KMS-11 (cell line): ENCODE measurements at regions not wholly inside any gene's neighbourhood (a gene's known extent, or its start where the extent isn't known, plus 50 kb on each side); places are given as distances from the start of the nearest gene placed in this dataset.

ENCODE experiments used
- H2AFZ ChIP-seq: fragments of 200-600 bp; sonication (generic); 2 replicates; pipeline ENCODE4 v1.6.1; 2016; ENCODE audit warnings: antibody characterized with exemption, mixed run types, low read depth
- H3K27ac ChIP-seq: fragments of 200-600 bp; sonication (generic); 2 replicates; pipeline ENCODE4 v1.6.1; 2016; ENCODE audit warnings: mild to moderate bottlenecking, mixed run types
- H3K27me3 ChIP-seq: fragments of 200-600 bp; sonication (generic); 2 replicates; pipeline ENCODE4 v1.6.1; 2017; ENCODE audit warnings: mild to moderate bottlenecking, low read depth, mixed run types, moderate library complexity; ENCODE audit not compliant: insufficient read depth
- H3K36me3 ChIP-seq: fragments of 200-600 bp; sonication (generic); 2 replicates; pipeline ENCODE4 v1.6.1; 2017; ENCODE audit warnings: mild to moderate bottlenecking, mixed run types; ENCODE audit not compliant: insufficient read depth
- H3K4me1 ChIP-seq: fragments of 200-600 bp; sonication (generic); 2 replicates; pipeline ENCODE4 v1.6.1; 2016; ENCODE audit warnings: mild to moderate bottlenecking, low read depth, mixed run types; ENCODE audit not compliant: poor library complexity, severe bottlenecking
- H3K4me2 ChIP-seq: fragments of 200-600 bp; sonication (generic); 2 replicates; pipeline ENCODE4 v1.7.0; 2016; ENCODE audit warnings: mild to moderate bottlenecking, mixed run types
- H3K4me3 ChIP-seq: fragments of 200-600 bp; sonication (generic); IDR thresholded peaks from 2 replicates; pipeline ENCODE4 v1.6.1; 2017; ENCODE audit warnings: low read depth, low read length, mixed read lengths; ENCODE audit not compliant: insufficient read depth
- H3K79me2 ChIP-seq: fragments of 200-600 bp; sonication (generic); 2 replicates; pipeline ENCODE4 v1.6.1; 2016; ENCODE audit warnings: low read depth, mixed run types; ENCODE audit not compliant: insufficient read depth
- H3K9ac ChIP-seq: fragments of 200-600 bp; sonication (generic); 2 replicates; pipeline ENCODE4 v1.6.1; 2016; ENCODE audit warnings: mild to moderate bottlenecking, mixed run types
- H4K20me1 ChIP-seq: fragments of 200-600 bp; sonication (generic); 2 replicates; pipeline ENCODE4 v1.6.1; 2016; ENCODE audit warnings: mild to moderate bottlenecking, mixed run types; ENCODE audit not compliant: insufficient read depth
- TF ChIP-seq, protein P1 (sequence below): fragments of 200-600 bp; sonication (generic); conservative IDR thresholded peaks from 2 replicates; pipeline ENCODE4 v1.6.1; 2017; ENCODE audit warnings: low read depth, mild to moderate bottlenecking, antibody characterized with exemption, low read length, moderate library complexity, mixed read lengths

DNA sequence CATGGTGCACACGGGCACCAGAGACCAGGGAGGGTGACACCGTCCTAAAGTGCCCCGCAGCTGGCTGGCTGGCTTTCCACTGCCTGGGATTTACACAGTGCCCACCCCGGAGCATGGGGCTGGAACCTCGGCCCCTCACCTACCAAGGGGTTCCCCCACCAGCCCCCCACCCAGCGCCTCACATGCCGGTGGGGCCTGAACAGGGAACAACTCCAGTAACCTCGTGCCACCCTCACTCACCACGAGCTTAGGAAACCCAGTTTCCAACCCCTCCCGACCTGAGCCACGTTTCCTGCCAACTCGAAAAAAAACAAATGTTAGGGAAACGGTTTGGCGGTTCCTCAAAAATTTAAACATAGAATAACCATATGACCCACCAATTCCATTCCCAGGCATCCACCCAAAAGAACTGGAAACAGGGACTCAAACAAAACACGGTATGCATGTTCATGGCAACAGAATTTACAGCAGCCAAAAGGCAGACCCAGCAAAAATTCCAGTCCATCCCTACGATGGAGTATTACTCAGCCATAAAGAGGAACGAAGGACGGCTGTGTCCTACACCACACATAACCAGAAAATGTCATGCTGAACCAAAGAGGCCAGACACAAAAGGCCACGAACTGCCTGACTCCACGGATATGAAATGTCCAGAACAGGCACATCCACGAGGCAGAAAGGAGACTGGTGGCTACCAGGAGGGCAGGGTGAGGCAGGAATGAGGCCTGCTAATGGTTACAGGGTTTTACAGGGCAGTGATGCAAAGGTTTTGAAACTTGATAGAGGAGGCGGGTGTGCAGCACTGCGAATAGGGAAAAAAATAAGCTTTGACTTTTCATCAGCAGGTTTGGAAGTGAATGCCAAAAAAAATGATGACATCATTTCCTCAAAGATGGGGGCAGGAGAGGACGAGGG is 68.9 kb downstream of the NCOR2 start:
- Histone ChIP-seq H3K4me2 (no peak overlapping the region), H3K4me1 (no peaks in the 10 kb centered on the region), H3K9ac (no peak overlapping the region), H2AFZ (no peak overlapping the region), H3K36me3 (no peaks in the 10 kb centered on the region), H3K4me3 (no peak overlapping the region), H3K27me3 (no peaks in the 10 kb centered on the region), H4K20me1 (0 out of 2 replicates have a peak, but pooled peaks cover 4% of the 10 kb centered on the region), H3K79me2 (no peaks in the 10 kb centered on the region; the same call in 1 of the 2 replicates), H3K27ac (no peak overlapping the region)
- TF ChIP-seq, protein P1, sequence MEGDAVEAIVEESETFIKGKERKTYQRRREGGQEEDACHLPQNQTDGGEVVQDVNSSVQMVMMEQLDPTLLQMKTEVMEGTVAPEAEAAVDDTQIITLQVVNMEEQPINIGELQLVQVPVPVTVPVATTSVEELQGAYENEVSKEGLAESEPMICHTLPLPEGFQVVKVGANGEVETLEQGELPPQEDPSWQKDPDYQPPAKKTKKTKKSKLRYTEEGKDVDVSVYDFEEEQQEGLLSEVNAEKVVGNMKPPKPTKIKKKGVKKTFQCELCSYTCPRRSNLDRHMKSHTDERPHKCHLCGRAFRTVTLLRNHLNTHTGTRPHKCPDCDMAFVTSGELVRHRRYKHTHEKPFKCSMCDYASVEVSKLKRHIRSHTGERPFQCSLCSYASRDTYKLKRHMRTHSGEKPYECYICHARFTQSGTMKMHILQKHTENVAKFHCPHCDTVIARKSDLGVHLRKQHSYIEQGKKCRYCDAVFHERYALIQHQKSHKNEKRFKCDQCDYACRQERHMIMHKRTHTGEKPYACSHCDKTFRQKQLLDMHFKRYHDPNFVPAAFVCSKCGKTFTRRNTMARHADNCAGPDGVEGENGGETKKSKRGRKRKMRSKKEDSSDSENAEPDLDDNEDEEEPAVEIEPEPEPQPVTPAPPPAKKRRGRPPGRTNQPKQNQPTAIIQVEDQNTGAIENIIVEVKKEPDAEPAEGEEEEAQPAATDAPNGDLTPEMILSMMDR = no peak

- H3K36me3 ChIP-seq = no peaks in the 10 kb centered on the region
- H2AFZ ChIP-seq = no peak overlapping the region
- no peak overlapping the region for H3K4me3 ChIP-seq
- no peaks in the 10 kb centered on the region for H3K4me1 ChIP-seq
- no peak overlapping the region for H3K9ac ChIP-seq
- TF ChIP-seq, protein P1 = no peak
- no peak overlapping the region for H3K4me2 ChIP-seq
- H3K79me2 ChIP-seq = no peaks in the 10 kb centered on the region; the same call in 1 of the 2 replicates
- H3K27me3 ChIP-seq = no peaks in the 10 kb centered on the region
- H3K27ac ChIP-seq = no peak overlapping the region
- H4K20me1 ChIP-seq = 0 out of 2 replicates have a peak, but pooled peaks cover 4% of the 10 kb centered on the region
Measured at GRCh38 chr12:124497658-124498057, 69.8 kb downstream of the NCOR2 start.

DNA sequence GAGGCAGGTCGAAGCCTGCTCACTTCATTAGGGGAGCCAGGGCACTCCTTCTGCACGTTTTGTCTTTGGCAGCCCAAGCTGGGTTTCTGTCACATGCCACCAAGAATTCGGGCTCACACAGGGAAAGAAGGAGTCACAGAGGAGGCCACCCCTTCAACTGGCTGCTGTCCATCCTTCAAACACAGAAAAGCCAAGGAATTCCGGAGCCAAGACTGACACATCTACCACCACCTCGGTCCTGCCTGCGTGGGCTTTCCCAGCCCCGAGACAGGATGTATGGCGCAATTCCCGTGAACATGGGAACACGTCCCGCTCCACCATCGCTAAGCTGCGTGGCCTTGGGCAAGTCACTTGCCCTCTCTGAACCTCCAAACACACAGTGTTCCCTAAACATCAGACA is 70.4 kb downstream of the NCOR2 start:
- no peaks in the 10 kb centered on the region; the same call in 1 of the 2 replicates for H3K79me2 ChIP-seq
- no peak overlapping the region for H3K27ac ChIP-seq

GRCh38 chr12:124496584-124496983 is 70.8 kb downstream of the NCOR2 start:
- Histone ChIP-seq H2AFZ (no peak overlapping the region), H3K36me3 (no peaks in the 10 kb centered on the region), H3K9ac (no peak overlapping the region), H3K4me2 (no peak overlapping the region), H4K20me1 (0 out of 2 replicates have a peak, but pooled peaks cover 4% of the 10 kb centered on the region), H3K4me3 (no peak overlapping the region), H3K27ac (no peak overlapping the region), H3K79me2 (no peaks in the 10 kb centered on the region; the same call in 1 of the 2 replicates), H3K4me1 (no peaks in the 10 kb centered on the region), H3K27me3 (no peaks in the 10 kb centered on the region)
- TF ChIP-seq, protein P1 = no peak

More for the DNA sequence above, 70.4 kb downstream of the NCOR2 start:
- 0 out of 2 replicates have a peak, but pooled peaks cover 4% of the 10 kb centered on the region for H4K20me1 ChIP-seq
- H3K36me3 ChIP-seq = no peaks in the 10 kb centered on the region
- H3K4me3 ChIP-seq = no peak overlapping the region
- TF ChIP-seq, protein P1 = no peak
- H3K9ac ChIP-seq = no peak overlapping the region
- no peak overlapping the region for H3K4me2 ChIP-seq
- no peaks in the 10 kb centered on the region for H3K27me3 ChIP-seq
- H2AFZ ChIP-seq = no peak overlapping the region
- no peaks in the 10 kb centered on the region for H3K4me1 ChIP-seq
